H9 (cell line): ENCODE measurements at regions not wholly inside any gene's neighbourhood (a gene's known extent, or its start where the extent isn't known, plus 50 kb on each side); places are given as distances from the start of the nearest gene placed in this dataset.

Source experiments
- DNase-seq: peaks from one replicate; pipeline ENCODE4 v3.0.0-alpha.2; 2017
- H2AFZ ChIP-seq: one replicate; pipeline ENCODE4 v1.6.1; 2013; ENCODE audit warnings: mild to moderate bottlenecking, low read length, control low read depth, moderate library complexity
- H2AK5ac ChIP-seq: 2 replicates; pipeline ENCODE4 v1.6.1; 2013; ENCODE audit warnings: low read length, control low read depth, mixed read lengths; ENCODE audit not compliant: insufficient read length
- H2BK120ac ChIP-seq: one replicate; pipeline ENCODE4 v1.6.1; 2013; ENCODE audit warnings: low read depth, mild to moderate bottlenecking, low read length, control low read depth, inconsistent platforms; ENCODE audit not compliant: poor library complexity, severe bottlenecking
- H2BK12ac ChIP-seq: 2 replicates; pipeline ENCODE4 v1.6.1; 2013; ENCODE audit warnings: low read length, control low read depth, mixed read lengths, low read depth; ENCODE audit not compliant: insufficient read length
- H2BK15ac ChIP-seq: 2 replicates; pipeline ENCODE4 v1.6.1; 2013; ENCODE audit warnings: low read depth, low read length, control low read depth
- H2BK20ac ChIP-seq: one replicate; pipeline ENCODE4 v1.6.1; 2013; ENCODE audit warnings: low read depth, mild to moderate bottlenecking, low read length, control low read depth, inconsistent platforms; ENCODE audit not compliant: poor library complexity, severe bottlenecking
- H2BK5ac ChIP-seq: 2 replicates; pipeline ENCODE4 v1.6.1; 2013; ENCODE audit warnings: low read length, control low read depth, mixed read lengths; ENCODE audit not compliant: insufficient read length
- H3K14ac ChIP-seq: 2 replicates; pipeline ENCODE4 v1.6.1; 2013; ENCODE audit warnings: low read length, control low read depth; ENCODE audit not compliant: insufficient read depth
- H3K18ac ChIP-seq: 2 replicates; pipeline ENCODE4 v1.6.1; 2013; ENCODE audit warnings: low read depth, mild to moderate bottlenecking, mixed read lengths, low read length, control low read depth; ENCODE audit not compliant: insufficient read length
- H3K23ac ChIP-seq: 2 replicates; pipeline ENCODE4 v1.6.1; 2013; ENCODE audit warnings: low read length, control low read depth, mixed read lengths, low read depth; ENCODE audit not compliant: insufficient read length
- H3K23me2 ChIP-seq: 2 replicates; pipeline ENCODE4 v1.6.1; 2013; ENCODE audit warnings: low read depth, mild to moderate bottlenecking, mixed read lengths, low read length, control low read depth; ENCODE audit not compliant: insufficient read length, poor library complexity, severe bottlenecking
- H3K27ac ChIP-seq: 2 replicates; pipeline ENCODE4 v1.5.1; 2013; ENCODE audit warnings: low read length, control low read depth, mixed read lengths, low read depth; ENCODE audit not compliant: insufficient read length
- H3K27me3 ChIP-seq: 2 replicates; pipeline ENCODE4 v1.6.1; 2013; ENCODE audit warnings: low read length, control low read depth, inconsistent platforms; ENCODE audit not compliant: insufficient read depth
- H3K4ac ChIP-seq: 2 replicates; pipeline ENCODE4 v1.6.1; 2013; ENCODE audit warnings: low read depth, mild to moderate bottlenecking, control low read depth, inconsistent platforms, low read length, moderate library complexity
- H3K4me1 ChIP-seq: 2 replicates; pipeline ENCODE4 v1.6.1; 2013; ENCODE audit warnings: low read length, control low read depth, inconsistent platforms; ENCODE audit not compliant: insufficient read depth
- H3K4me2 ChIP-seq: 2 replicates; pipeline ENCODE4 v1.6.1; 2013; ENCODE audit warnings: low read length, control low read depth, mixed read lengths; ENCODE audit not compliant: insufficient read length, insufficient read depth
- H3K56ac ChIP-seq: 2 replicates; pipeline ENCODE4 v1.6.1; 2013; ENCODE audit warnings: low read depth, mild to moderate bottlenecking, mixed read lengths, low read length, control low read depth; ENCODE audit not compliant: insufficient read length
- H3K79me1 ChIP-seq: 2 replicates; pipeline ENCODE4 v1.6.1; 2013; ENCODE audit warnings: low read depth, mild to moderate bottlenecking, moderate library complexity, low read length, control low read depth, inconsistent platforms; ENCODE audit not compliant: insufficient read depth, poor library complexity, severe bottlenecking
- H3K79me2 ChIP-seq: 2 replicates; pipeline ENCODE4 v1.6.1; 2013; ENCODE audit warnings: low read length, control low read depth, inconsistent platforms; ENCODE audit not compliant: insufficient read depth
- H3K9ac ChIP-seq: 2 replicates; pipeline ENCODE4 v1.6.1; 2013; ENCODE audit warnings: low read length, control low read depth, mixed read lengths; ENCODE audit not compliant: insufficient read length; ENCODE audit errors: extremely low read depth
- H3K9me3 ChIP-seq: one replicate; pipeline ENCODE4 v1.6.1; 2013; ENCODE audit warnings: low read depth, low read length, inconsistent platforms; ENCODE audit not compliant: control insufficient read depth
- H3T11ph ChIP-seq: one replicate; pipeline ENCODE4 v1.6.1; 2013; ENCODE audit warnings: mild to moderate bottlenecking, low read length, control low read depth, inconsistent platforms
- H4K20me1 ChIP-seq: one replicate; pipeline ENCODE4 v1.6.1; 2013; ENCODE audit not compliant: control insufficient read depth, insufficient read length, insufficient read depth
- H4K5ac ChIP-seq: 2 replicates; pipeline ENCODE4 v1.6.1; 2013; ENCODE audit warnings: low read depth, mild to moderate bottlenecking, mixed read lengths, low read length, control low read depth; ENCODE audit not compliant: insufficient read length
- H4K8ac ChIP-seq: replicated peaks from 2 replicates; pipeline ENCODE4 v1.6.1; 2013; ENCODE audit warnings: low read length, control low read depth, mixed read lengths, low read depth; ENCODE audit not compliant: insufficient read length
- H4K91ac ChIP-seq: 2 replicates; pipeline ENCODE4 v1.6.1; 2013; ENCODE audit warnings: low read depth, mild to moderate bottlenecking, moderate library complexity, mixed read lengths, low read length, control low read depth; ENCODE audit not compliant: insufficient read length
- H3K27ac Mint-ChIP-seq, 3 experiments: 2 replicates in 2 of 3; 3 replicates in 1 of 3; pipeline ENCODE4 v1.8.0; 2020 to 2021; ENCODE audit warnings: mixed read lengths in 3 of 3, mild to moderate bottlenecking in 1 of 3, moderate library complexity in 1 of 3
- H3K27me3 Mint-ChIP-seq: 2 replicates; pipeline ENCODE4 v1.8.0; 2021; ENCODE audit warnings: low read depth, mild to moderate bottlenecking, moderate library complexity, mixed read lengths
- H3K36me3 Mint-ChIP-seq, 3 experiments: 2 replicates in 2 of 3; 3 replicates in 1 of 3; pipeline ENCODE4 v1.8.0; 2020 to 2021; ENCODE audit warnings: low read depth in 3 of 3, mixed read lengths in 3 of 3; ENCODE audit not compliant: insufficient read depth in 1 of 3
- H3K4me1 Mint-ChIP-seq, 2 experiments: 2 replicates each; pipeline ENCODE4 v1.8.0; 2020; ENCODE audit warnings: mixed read lengths in 2 of 2
- H3K4me3 Mint-ChIP-seq, 2 experiments: 2 replicates in 1 of 2; 3 replicates in 1 of 2; pipeline ENCODE4 v1.8.0; 2020 to 2021; ENCODE audit warnings: mild to moderate bottlenecking in 2 of 2, mixed read lengths in 2 of 2, moderate library complexity in 1 of 2
- H3K9me3 Mint-ChIP-seq, 2 experiments: 2 replicates in 1 of 2; 3 replicates in 1 of 2; pipeline ENCODE4 v1.8.0; 2020; ENCODE audit warnings: mild to moderate bottlenecking in 2 of 2, mixed read lengths in 2 of 2, moderate library complexity in 1 of 2
- CTCF ChIP-seq: fragments of 200-600 bp; sonication (generic); conservative IDR thresholded peaks from 3 replicates; pipeline ENCODE4 v1.8.0; 2021; ENCODE audit warnings: antibody characterized with exemption, mild to moderate bottlenecking
- WGBS: extraction: QIAGEN DNeasy Blood & Tissue Kit; methylation state at CpG from one replicate; pipeline ENCODE4 v1.1.7; 2013; ENCODE audit warnings: missing lambda C conversion rate, low lambda C conversion rate, mixed read lengths; ENCODE audit not compliant: insufficient read length; ENCODE audit errors: extremely low coverage; 5-methylcytosine and 5-hydroxymethylcytosine counted together

DNA sequence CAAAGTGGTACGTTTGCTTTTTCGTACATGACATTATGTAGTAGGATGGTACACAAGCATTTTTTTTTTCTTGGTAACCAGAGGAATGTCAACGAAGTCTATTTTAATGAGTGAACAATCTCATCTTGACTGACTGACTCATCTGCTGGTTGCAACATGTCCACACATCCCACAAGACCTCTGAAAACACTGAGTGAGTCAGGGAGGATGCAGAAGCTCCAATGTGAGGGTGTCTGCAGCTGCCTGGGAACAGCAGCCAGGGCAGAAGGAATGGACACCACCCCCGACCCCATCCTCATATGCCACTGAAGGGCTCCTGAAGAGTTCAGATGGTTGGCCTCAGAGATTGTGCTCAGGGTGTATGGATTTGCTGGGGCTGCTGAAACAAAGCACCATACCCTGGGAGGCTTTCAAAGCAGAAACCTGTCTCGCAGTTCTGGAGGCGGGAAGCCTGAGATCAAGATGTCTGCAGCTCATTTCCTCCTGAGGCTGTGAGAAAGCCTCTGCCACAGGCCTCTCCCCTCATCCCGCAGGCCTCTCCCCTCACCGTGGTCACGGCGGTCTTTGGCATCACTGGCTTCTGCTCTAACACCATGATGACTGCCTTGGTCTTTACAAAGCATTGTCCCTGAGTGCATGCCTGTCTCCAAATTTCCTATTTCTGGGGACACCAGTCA is 124.6 kb downstream of the LRATD1 start:
- no peaks in the 10 kb centered on the region for H3K36me3 Mint-ChIP-seq
- Histone ChIP-seq H2AFZ (no peak overlapping the region), H3K4me1 (no peaks in the 10 kb centered on the region), H3K4me2 (no peak overlapping the region), H3K79me2 (no peaks in the 10 kb centered on the region), H4K91ac (no peak overlapping the region), H3T11ph (no peak overlapping the region), H4K5ac (no peak overlapping the region), H3K27ac (no peak overlapping the region), H2BK5ac (no peak overlapping the region), H3K56ac (no peak overlapping the region), H2BK15ac (no peak overlapping the region), H3K18ac (no peak overlapping the region), H2BK12ac (no peak overlapping the region), H3K23ac (no peak overlapping the region), H3K27me3 (no peaks in the 10 kb centered on the region), H3K9ac (no peak overlapping the region), H2BK120ac (no peak overlapping the region), H3K23me2 (no peaks in the 10 kb centered on the region), H4K8ac (no peak overlapping the region), H2AK5ac (no peak overlapping the region), H3K9me3 (no peaks in the 10 kb centered on the region), H2BK20ac (no peak overlapping the region), H3K79me1 (no peaks in the 10 kb centered on the region), H4K20me1 (no peaks in the 10 kb centered on the region), H3K4ac (no peak overlapping the region), H3K14ac (no peak overlapping the region)
- H3K4me1 Mint-ChIP-seq: no peaks in the 10 kb centered on the region
- H3K27me3 Mint-ChIP-seq: no peaks in the 10 kb centered on the region
- no peak overlapping the region for H3K4me3 Mint-ChIP-seq
- no CpG with 5 or more reads among the region's 10 CpGs for WGBS
- TF ChIP-seq CTCF: no peak
- no peaks in the 10 kb centered on the region for H3K9me3 Mint-ChIP-seq
- DNase-seq: no peak
- H3K27ac Mint-ChIP-seq: peak overlapping the region in 1 of 3 experiments; percentile 65; a peak in 1 of 7 replicates
